Body of pancreas (tissue), 4 donors: ENCODE measurements at regions not wholly inside any gene's neighbourhood (a gene's known extent, or its start where the extent isn't known, plus 50 kb on each side); places are given as distances from the start of the nearest gene placed in this dataset.

Experiments used
- ATAC-seq: fragments of 150-250 bp; one replicate; pipeline ENCODE4 v1.9.1; 2016
- DNase-seq, 4 donors: peaks; one replicate each; pipeline ENCODE4 v3.0.0-alpha.2; 2019
- H3K27ac ChIP-seq, 4 donors: fragments of 200-600 bp; sonication (generic); 1 replicate in 3 of 4; 2 replicates in 1 of 4; pipeline versions ENCODE4 v1.5.1 to v1.6.1; 2016 to 2019; ENCODE audit warnings: mild to moderate bottlenecking in 1 of 4, mixed read lengths in 1 of 4, moderate library complexity in 1 of 4
- H3K27me3 ChIP-seq, 2 donors: fragments of 200-600 bp; sonication (generic); one replicate each; pipeline ENCODE4 v1.6.0; 2016; ENCODE audit warnings: mild to moderate bottlenecking in 1 of 2
- H3K36me3 ChIP-seq, 2 donors: fragments of 200-600 bp; sonication (generic); replicated peaks in 1 of 2; 2 replicates each; pipeline ENCODE4 v1.5.1; 2016; ENCODE audit warnings: low read depth in 2 of 2; ENCODE audit not compliant: insufficient read depth in 1 of 2
- H3K4me1 ChIP-seq: fragments of 200-600 bp; sonication (generic); one replicate; pipeline ENCODE4 v1.6.0; 2016
- H3K4me3 ChIP-seq, 2 donors: fragments of 200-600 bp; sonication (generic); 1 replicate in 1 of 2; 2 replicates in 1 of 2; pipeline ENCODE4 v1.5.1; 2016 to 2019
- H3K9me3 ChIP-seq, 3 donors: fragments of 200-600 bp; sonication (generic); 1 replicate in 2 of 3; 2 replicates in 1 of 3; pipeline ENCODE4 v1.5.1; 2016
- POLR2A ChIP-seq, 3 donors: fragments of 450-650 bp; IDR thresholded peaks; one replicate each; pipeline ENCODE4 v1.6.1; 2016; ENCODE audit warnings: antibody characterized with exemption in 3 of 3, mild to moderate bottlenecking in 2 of 3
- WGBS, 2 donors: methylation state at CpG; one replicate each; pipeline ENCODE4 v1.1.5; 2017; 5-methylcytosine and 5-hydroxymethylcytosine counted together
- intact Hi-C: fragments of 100-400 bp; cut with DNase I; formaldehyde crosslinking; loops from one replicate; pipeline ENCODE4 v1.15.1; 2023
- TF ChIP-seq, protein P1 (sequence below), 7 experiments: fragments of 450-650 bp in 4 of 7; fragments of 200-600 bp in 3 of 7; sonication (generic) in 3 of 7; IDR thresholded peaks; one replicate each; pipeline ENCODE4 v1.5.1; 2016 to 2019; ENCODE audit warnings: antibody characterized with exemption in 7 of 7

- intact Hi-C loops = no loop called here
- no peak for TF ChIP-seq POLR2A (IDR thresholded peaks at IDR 0.05)
- TF ChIP-seq, protein P1, sequence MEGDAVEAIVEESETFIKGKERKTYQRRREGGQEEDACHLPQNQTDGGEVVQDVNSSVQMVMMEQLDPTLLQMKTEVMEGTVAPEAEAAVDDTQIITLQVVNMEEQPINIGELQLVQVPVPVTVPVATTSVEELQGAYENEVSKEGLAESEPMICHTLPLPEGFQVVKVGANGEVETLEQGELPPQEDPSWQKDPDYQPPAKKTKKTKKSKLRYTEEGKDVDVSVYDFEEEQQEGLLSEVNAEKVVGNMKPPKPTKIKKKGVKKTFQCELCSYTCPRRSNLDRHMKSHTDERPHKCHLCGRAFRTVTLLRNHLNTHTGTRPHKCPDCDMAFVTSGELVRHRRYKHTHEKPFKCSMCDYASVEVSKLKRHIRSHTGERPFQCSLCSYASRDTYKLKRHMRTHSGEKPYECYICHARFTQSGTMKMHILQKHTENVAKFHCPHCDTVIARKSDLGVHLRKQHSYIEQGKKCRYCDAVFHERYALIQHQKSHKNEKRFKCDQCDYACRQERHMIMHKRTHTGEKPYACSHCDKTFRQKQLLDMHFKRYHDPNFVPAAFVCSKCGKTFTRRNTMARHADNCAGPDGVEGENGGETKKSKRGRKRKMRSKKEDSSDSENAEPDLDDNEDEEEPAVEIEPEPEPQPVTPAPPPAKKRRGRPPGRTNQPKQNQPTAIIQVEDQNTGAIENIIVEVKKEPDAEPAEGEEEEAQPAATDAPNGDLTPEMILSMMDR (IDR thresholded peaks at IDR 0.05) = no peak
- ATAC-seq (no peak), DNase-seq (no peak)
- no peak overlapping the region for H3K4me3 ChIP-seq
- H3K4me1 ChIP-seq = no peaks in the 10 kb centered on the region
- no peaks in the 10 kb centered on the region for H3K27me3 ChIP-seq
- 61 to 76% methylated on average over 4 to 19 of the region's 20 CpGs for WGBS, 2 donors
- H3K9me3 ChIP-seq = no peaks in the 10 kb centered on the region
- H3K27ac ChIP-seq = no peak overlapping the region
- no peaks in the 10 kb centered on the region for H3K36me3 ChIP-seq
Measured at GRCh38 chr22:48748113-48748859, 1079.4 kb downstream of the BRD1 start.

DNA sequence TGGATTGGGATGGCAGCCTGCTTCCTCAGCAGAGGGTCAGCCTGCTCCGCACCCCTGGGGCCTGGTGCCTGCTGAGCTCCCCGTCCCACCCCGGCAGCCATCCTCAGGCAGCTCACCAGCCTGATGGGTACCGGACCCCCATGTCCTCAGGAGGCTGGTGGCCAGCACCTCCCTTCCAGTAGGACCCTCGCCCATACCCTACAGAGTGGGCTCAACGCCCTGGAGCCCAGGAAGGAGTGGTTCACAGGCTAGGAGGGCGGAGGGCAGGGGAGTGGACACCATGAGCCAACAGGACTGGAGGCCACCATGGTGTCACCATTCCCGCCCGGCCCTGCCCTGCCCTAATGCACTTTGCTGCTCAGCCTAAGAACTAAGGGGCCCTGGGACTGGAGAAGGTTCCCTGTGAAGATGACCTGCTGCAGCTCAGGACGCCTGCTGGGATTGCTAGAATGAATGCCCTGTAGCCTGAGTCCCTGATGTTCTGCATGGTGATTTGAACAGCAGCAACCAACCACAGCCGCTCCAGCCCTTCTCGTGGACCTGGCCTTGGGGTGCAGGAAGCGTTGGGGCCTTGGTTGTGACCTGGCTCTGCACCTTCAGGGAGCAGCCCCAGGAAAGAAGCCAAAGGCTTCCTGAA, 1080.8 kb downstream of the BRD1 start:
- ATAC-seq (no peak), DNase-seq (no peak)
- intact Hi-C loops = no loop called here
- Histone ChIP-seq H3K27me3 (no peaks in the 10 kb centered on the region), H3K27ac (no peak overlapping the region), H3K36me3 (no peaks in the 10 kb centered on the region), H3K4me3 (no peak overlapping the region), H3K9me3 (no peaks in the 10 kb centered on the region), H3K4me1 (no peaks in the 10 kb centered on the region)
- 79 to 86% methylated on average over 8 to 13 of the region's 13 CpGs for WGBS, 2 donors
- TF ChIP-seq, protein P1 (IDR thresholded peaks at IDR 0.05) = no peak
- TF ChIP-seq POLR2A (IDR thresholded peaks at IDR 0.05) = no peak

DNA sequence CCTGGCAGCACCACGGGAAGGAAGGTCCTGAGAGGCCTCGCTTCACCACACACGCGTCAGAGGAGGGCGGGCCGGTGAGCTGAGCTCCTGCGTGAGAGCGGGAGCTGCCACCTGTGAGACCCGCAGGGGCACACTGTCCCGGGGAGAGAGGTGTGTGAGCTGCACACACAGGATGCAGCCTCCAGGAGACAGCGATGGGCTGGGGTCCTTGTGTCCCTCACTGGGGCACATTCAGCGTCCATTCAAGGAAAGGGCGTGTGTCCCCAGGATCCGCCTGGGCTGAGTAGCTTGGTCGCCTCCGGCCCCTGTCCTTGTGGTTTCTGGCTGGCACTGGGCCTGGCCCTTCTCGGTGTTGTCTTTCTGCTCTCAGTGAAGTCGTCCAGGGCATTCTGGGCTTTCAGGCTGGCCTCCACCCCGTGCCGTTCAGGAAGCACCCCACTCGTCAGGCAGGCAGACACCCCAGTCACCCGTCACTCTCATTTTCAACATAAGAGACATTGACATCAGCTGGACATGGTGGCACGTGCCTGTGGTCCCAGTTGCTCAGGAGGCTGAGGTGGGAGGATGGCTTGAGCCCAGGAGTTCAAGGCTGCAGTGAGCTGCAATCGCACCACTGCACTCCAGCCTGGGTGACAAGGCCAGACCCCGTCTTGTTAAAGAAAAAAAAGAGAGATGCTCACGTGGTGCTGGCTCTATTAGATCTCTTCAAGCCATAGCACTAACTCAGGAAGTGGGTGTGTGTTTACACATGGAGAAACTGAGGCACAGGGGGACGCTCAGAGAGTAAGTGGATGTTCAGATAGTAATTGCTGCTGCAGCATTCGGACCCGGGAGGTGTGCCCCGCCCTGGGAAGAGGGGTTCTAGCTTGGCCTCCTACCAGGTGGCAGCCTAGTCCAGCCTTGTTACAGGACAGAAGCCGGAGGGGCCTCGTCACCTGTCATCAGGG, 1081.6 kb downstream of the BRD1 start:
- ATAC-seq (no peak), DNase-seq (no peak)
- Histone ChIP-seq H3K4me3 (no peak overlapping the region), H3K36me3 (no peaks in the 10 kb centered on the region), H3K9me3 (no peaks in the 10 kb centered on the region), H3K4me1 (no peaks in the 10 kb centered on the region), H3K27ac (no peak overlapping the region), H3K27me3 (no peaks in the 10 kb centered on the region)
- 63 to 67% methylated on average over 15 to 32 of the region's 32 CpGs for WGBS, 2 donors
- TF ChIP-seq POLR2A (IDR thresholded peaks at IDR 0.05) = no peak
- TF ChIP-seq, protein P1 (IDR thresholded peaks at IDR 0.05) = no peak
- intact Hi-C loops = no loop called here

GRCh38 chr22:48744967-48745841, 1082.5 kb downstream of the BRD1 start:
- intact Hi-C loops = no loop called here
- 74 to 76% methylated on average over 16 to 40 of the region's 40 CpGs for WGBS, 2 donors
- no peak for DNase-seq
- H3K36me3 ChIP-seq = no peaks in the 10 kb centered on the region
- H3K27ac ChIP-seq = no peak overlapping the region
- TF ChIP-seq, protein P1 (IDR thresholded peaks at IDR 0.05) = no peak
- H3K4me1 ChIP-seq = no peaks in the 10 kb centered on the region
- no peak overlapping the region for H3K4me3 ChIP-seq
- no peaks in the 10 kb centered on the region for H3K9me3 ChIP-seq
- H3K27me3 ChIP-seq = no peaks in the 10 kb centered on the region
- ATAC-seq = no peak
